Pancreas (tissue), 10 donors: ENCODE measurements at regions not wholly inside any gene's neighbourhood (a gene's known extent, or its start where the extent isn't known, plus 50 kb on each side); places are given as distances from the start of the nearest gene placed in this dataset.

Source experiments
- ATAC-seq, 4 donors: fragments of 200-7000 bp; cut with Tn5 transposase; one replicate each; pipeline versions ENCODE4 v1.8.0 to v1.9.1; 2020; ENCODE audit warnings: mild to moderate bottlenecking in 4 of 4, moderate library complexity in 4 of 4
- DNase-seq, 6 donors: peaks; one replicate each; pipeline ENCODE4 v3.0.0-alpha.2; 2020
- FAIRE-seq: peaks from 2 replicates; lab custom pipeline; 2012; peaks lifted over from hg19 to GRCh38; lab: Jason Lieb, UNC
- H3K27ac ChIP-seq, 4 donors: fragments of 200-600 bp; sonication (generic); 1 replicate in 3 of 4; 2 replicates in 1 of 4; pipeline versions ENCODE4 v1.5.0 to v1.8.0; 2020
- H3K27me3 ChIP-seq, 4 donors: fragments of 200-600 bp; one replicate each; pipeline ENCODE4 v1.8.0; 2021
- H3K36me3 ChIP-seq, 3 donors: fragments of 200-600 bp; sonication (generic) in 1 of 3; one replicate each; pipeline versions ENCODE4 v1.5.0 to v1.8.0; 2020 to 2021
- H3K4me1 ChIP-seq, 3 donors: fragments of 200-600 bp; one replicate each; pipeline ENCODE4 v1.8.0; 2021
- H3K4me3 ChIP-seq, 4 donors: fragments of 200-600 bp; sonication (generic) in 2 of 4; one replicate each; pipeline versions ENCODE4 v1.5.0 to v1.8.0; 2020 to 2021
- H3K9me3 ChIP-seq, 4 donors: fragments of 200-600 bp; one replicate each; pipeline ENCODE4 v1.8.0; 2021
- WGBS, 2 donors: extraction: QIAGEN DNeasy Blood & Tissue Kit; methylation state at CpG; one replicate each; pipeline ENCODE4 v1.1.7; 2013; 5-methylcytosine and 5-hydroxymethylcytosine counted together
- intact Hi-C, 3 donors: fragments of 100-400 bp; cut with DNase I; formaldehyde crosslinking; loops; one replicate each; pipeline versions ENCODE4 v1.11.1 to v1.14.2; 2022
- TF ChIP-seq, protein P1 (sequence below), 4 donors: fragments of 200-600 bp; sonication (generic) in 3 of 4; IDR thresholded peaks; one replicate each; pipeline versions ENCODE4 v1.5.0 to v1.8.0; 2021; ENCODE audit warnings: antibody characterized with exemption in 4 of 4
- donor health status: healthy with polysubstance abuse.
- donor health status: DM: no; HTN: no; CAD: no; lungs with moderate emphysema.
- donor health status: DM: no; HTN: no; CAD: no.
- donor health status: control.
- donor health status: control.
- donor health status: Bipolar disorder and iron deficiency.
- donor health status: DM: yes; HTN: yes; CAD: no.
- donor health status: DM: no; HTN: no; CAD: no.
- donor health status: DM: no; HTN: no; CAD: no.
- donor health status: DM: yes; HTN: yes; CAD: no.

DNA sequence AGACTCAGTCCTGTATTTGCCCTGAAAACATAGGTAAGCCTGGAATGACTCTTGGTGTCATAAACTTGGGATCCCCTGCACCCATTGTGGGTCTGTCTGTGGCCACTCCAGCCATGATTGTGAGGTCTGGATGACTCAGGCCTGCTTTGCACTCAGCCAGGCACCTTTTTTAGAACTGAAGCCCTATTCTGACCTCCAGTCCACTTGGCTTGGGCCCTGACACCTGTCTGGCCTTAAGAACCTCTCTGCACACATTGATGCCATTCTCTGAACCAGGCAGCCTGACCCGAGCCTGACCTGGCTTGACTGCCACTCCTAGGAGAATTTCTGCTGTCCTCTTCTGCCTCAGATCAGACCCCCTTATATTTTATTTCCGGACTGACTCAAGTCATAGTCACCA, 383.7 kb downstream of the MAFB start:
- intact Hi-C loops = no loop called here
- WGBS, 2 donors = 64 to 76% methylated on average over 2 of the region's 2 CpGs

DNA sequence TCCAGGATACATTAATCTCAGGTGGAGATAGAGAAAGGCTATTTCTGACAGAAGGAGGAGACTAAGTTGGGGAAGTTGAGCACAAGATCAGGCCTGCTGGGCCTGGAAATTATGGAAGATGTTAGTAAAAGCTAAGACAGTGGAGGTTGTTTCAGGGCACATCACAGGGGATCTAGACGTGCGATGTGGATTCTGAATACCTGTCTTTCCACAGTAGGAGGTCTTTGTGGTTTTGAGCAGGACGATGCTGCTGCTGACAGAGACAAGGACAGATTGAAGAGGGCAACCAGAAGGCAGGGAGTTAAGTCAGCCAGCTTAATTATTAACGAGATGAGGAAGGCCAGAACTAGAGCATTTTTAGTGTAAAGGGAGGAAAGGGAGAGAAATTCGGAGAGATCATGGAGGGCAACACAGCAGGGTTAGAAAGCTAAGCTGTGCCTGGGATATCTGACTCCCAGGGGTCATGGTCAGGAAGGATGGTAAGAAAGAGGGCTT, 384.9 kb downstream of the MAFB start:
- no peaks in the 10 kb centered on the region for H3K27me3 ChIP-seq
- FAIRE-seq = no peak
- intact Hi-C loops = no loop called here
- H3K36me3 ChIP-seq = no peaks in the 10 kb centered on the region
- H3K9me3 ChIP-seq = no peaks in the 10 kb centered on the region
- no peak overlapping the region for H3K27ac ChIP-seq
- no peaks in the 10 kb centered on the region for H3K4me1 ChIP-seq
- H3K4me3 ChIP-seq = no peak overlapping the region
- no peak for ATAC-seq
- TF ChIP-seq, protein P1, sequence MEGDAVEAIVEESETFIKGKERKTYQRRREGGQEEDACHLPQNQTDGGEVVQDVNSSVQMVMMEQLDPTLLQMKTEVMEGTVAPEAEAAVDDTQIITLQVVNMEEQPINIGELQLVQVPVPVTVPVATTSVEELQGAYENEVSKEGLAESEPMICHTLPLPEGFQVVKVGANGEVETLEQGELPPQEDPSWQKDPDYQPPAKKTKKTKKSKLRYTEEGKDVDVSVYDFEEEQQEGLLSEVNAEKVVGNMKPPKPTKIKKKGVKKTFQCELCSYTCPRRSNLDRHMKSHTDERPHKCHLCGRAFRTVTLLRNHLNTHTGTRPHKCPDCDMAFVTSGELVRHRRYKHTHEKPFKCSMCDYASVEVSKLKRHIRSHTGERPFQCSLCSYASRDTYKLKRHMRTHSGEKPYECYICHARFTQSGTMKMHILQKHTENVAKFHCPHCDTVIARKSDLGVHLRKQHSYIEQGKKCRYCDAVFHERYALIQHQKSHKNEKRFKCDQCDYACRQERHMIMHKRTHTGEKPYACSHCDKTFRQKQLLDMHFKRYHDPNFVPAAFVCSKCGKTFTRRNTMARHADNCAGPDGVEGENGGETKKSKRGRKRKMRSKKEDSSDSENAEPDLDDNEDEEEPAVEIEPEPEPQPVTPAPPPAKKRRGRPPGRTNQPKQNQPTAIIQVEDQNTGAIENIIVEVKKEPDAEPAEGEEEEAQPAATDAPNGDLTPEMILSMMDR (IDR thresholded peaks at IDR 0.05) = no peak
- no peak for DNase-seq
- 32 to 35% methylated on average over 5 of the region's 5 CpGs for WGBS, 2 donors

More for the DNA sequence above, 383.7 kb downstream of the MAFB start:
- Histone ChIP-seq H3K36me3 (no peaks in the 10 kb centered on the region), H3K4me1 (no peaks in the 10 kb centered on the region), H3K4me3 (no peak overlapping the region), H3K27me3 (no peaks in the 10 kb centered on the region), H3K27ac (no peak overlapping the region), H3K9me3 (no peaks in the 10 kb centered on the region)
- DNase-seq (no peak), FAIRE-seq (no peak), ATAC-seq (no peak)
- TF ChIP-seq, protein P1 (IDR thresholded peaks at IDR 0.05) = no peak

DNA sequence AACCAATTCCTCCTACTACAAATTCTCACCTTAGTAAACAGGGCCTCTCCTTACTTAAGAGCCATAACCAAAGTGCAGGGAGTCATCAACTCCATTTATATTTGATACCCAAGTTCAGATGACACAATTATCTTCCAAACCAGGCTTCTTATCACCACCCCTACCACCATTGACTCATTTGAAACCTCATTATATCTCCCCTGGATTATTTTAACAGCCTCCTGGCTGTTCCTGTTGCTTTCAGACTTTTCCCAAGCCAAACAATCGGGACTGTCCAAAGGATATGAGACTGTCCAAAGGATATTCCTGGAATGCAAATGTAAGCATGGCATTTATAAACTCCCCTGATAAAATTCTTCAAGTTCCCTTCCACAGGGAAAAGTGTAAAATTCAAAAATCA, 394.3 kb downstream of the MAFB start:
- Histone ChIP-seq H3K4me3 (no peak overlapping the region), H3K27ac (no peak overlapping the region), H3K27me3 (peaks cover 0 to 3% (median 0%) of the 10 kb centered on the region in 4 donors), H3K9me3 (no peaks in the 10 kb centered on the region), H3K36me3 (no peaks in the 10 kb centered on the region), H3K4me1 (no peaks in the 10 kb centered on the region)
- ATAC-seq = no peak
- TF ChIP-seq, protein P1 (IDR thresholded peaks at IDR 0.05) = no peak
- no peak for DNase-seq
- FAIRE-seq = no peak
- 60 to 74% methylated on average over 1 of the region's 1 CpG for WGBS, 2 donors
- intact Hi-C loops = no loop called here

DNA sequence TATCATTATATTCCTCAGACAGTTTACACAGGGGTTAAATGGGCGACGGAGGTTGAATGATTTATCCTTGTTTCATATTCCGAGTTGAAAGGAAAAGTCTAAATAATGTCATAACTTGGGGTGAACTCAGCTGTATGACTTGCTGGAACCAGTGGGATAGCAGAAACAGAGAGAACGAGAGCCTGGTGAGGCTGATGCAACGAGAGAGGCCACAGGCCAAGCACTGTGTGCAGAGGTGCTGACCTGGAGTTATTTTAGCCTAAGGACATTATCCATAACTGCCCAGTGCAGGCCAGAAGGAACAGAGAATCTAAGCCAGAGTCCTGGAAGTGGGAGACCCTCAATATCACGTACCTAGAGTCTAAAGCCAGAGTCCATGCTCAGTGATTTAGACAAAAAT, 394.9 kb downstream of the MAFB start:
- DNase-seq (no peak), FAIRE-seq (no peak), ATAC-seq (peak in 1 of 4 donors; percentile 18)
- intact Hi-C loops = no loop called here
- Histone ChIP-seq H3K27ac (no peak overlapping the region), H3K9me3 (no peaks in the 10 kb centered on the region), H3K27me3 (peaks cover 0 to 3% (median 0%) of the 10 kb centered on the region in 4 donors), H3K4me1 (no peaks in the 10 kb centered on the region), H3K36me3 (no peaks in the 10 kb centered on the region), H3K4me3 (no peak overlapping the region)
- WGBS, 2 donors = 40 to 42% methylated on average over 6 of the region's 6 CpGs
- TF ChIP-seq, protein P1 (IDR thresholded peaks at IDR 0.05) = no peak

DNA sequence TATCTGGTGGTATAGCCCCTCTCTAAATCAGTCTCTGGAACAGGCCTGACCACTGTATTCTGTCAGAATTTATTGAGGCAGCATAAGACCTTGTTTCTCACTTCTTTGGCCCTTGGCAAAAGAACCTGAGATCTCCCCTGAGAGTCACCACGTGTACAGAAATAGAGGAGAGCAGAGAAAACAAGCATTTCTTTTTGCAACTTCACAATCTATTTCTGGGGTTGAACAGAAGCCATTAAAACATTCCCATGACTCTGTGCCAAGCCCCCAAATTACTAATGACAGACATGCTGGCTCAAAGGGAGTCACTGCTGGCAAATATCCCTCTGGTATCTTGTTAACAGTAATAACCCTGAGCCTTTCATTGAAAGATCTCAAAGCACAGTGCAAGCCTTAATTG, 395.3 kb downstream of the MAFB start:
- no peak for FAIRE-seq
- Histone ChIP-seq H3K4me3 (no peak overlapping the region), H3K9me3 (no peaks in the 10 kb centered on the region), H3K27ac (no peak overlapping the region), H3K4me1 (no peaks in the 10 kb centered on the region), H3K27me3 (peaks cover 0 to 3% (median 0%) of the 10 kb centered on the region in 4 donors), H3K36me3 (no peaks in the 10 kb centered on the region)
- intact Hi-C loops = no loop called here
- ATAC-seq = peak in 1 of 4 donors; percentile 11
- 18 to 30% methylated on average over 1 of the region's 1 CpG for WGBS, 2 donors
- DNase-seq = no peak
- TF ChIP-seq, protein P1 (IDR thresholded peaks at IDR 0.05) = no peak
